ENCODE measurements at regions not wholly inside any gene's neighbourhood (a gene's known extent, or its start where the extent isn't known, plus 50 kb on each side); places are given as distances from the start of the nearest gene placed in this dataset.
"Not testable (repeated sequence)": the region's sequence is repeated elsewhere in the genome, so short reads cannot be mapped to it uniquely, and the experiment has no call there.

DNA sequence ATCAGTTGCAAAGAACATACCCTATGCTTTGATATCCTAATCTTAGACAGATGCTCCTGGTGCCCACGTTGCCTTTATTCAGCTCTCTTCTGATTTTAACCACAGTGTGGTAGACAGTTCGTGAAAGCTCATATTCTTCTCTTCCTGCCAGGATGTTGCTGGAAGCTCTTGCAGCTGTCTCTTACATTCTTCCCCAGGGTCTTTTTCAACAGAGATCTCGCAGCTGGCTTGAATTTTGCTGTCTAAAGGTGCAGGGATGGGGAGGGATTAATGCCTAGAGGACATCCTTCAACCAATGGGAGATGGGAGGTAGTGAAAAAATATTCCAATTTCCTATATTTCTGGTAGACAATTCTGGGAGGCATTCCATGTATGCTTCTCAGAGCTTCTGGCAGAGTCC, 150.0 kb upstream of the APP start:
- DNase-seq, result peak; percentile 25

DNA sequence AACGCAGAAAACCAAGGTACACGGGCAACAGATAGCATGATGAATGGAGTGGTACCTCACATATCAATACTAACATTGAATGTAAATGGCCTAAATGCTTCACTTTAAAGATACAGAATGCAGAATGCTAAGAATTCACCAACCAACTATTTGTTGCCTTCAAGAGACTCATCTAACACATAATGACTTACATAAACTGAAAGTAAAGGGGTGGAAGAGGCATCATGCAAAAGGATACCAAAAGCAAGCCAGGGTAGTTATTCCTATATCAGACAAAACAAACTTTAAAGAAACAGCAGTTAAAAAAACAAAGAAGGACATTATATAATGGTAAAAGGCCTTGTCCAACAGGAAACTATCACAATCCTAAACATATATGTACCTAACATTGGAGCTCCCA, 137.1 kb upstream of the APP start:
- no peak for DNase-seq

DNA sequence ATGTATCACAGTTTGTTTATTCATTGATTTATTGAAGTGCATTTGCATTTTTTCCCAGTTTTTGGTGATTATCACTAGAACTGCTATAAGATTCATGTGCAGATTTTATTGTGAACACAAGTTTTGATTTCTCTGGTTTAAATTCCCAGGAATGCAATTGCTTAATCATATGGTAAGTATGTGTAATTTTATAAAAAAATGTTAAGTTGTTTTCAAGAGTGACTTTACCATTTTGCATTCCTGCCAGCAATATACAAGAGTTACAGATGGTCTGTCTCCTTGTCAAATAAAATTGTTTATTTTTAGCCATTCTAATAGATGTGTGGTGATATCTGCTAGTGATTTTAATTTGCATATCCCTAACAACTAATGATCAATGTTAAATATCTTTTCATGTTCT, 127.3 kb upstream of the APP start:
- DNase-seq, result no peak

DNA sequence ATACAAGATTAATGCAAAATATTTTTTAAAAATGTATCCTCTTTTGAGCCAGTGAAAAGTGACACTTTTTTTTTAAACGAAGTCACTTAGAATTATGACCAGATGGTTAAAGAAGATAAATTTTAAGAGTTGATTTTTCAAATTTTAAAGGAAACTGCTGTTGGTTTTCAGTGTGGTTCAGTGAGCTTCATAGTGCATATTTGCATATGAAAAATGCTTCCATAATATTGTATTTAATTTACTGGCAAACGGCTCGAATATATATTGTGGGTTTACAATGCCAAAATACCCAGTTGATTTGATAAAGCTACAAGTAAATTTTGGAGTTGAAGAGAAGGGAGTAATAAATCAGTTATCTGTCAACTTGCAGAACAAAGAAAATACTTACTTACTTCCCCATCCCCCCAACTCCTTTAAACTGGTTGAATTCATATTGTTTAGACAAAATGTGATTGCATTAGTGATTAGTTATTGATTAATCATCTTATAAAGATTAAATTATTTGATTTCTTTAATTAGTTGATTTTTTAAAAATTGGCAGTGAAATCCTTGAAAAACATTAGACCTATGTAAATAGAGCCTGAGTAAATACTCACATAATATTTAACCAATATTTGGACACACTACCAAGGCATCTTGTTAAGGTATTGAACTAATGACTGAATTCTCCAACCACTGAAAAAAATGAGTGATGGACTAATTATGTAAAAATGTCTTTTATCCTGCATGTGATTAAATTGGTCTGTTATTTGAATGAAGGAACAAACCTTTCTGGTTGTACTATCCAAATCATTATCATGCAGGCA, 122.8 kb upstream of the APP start:
- DNase-seq, result no peak

DNA sequence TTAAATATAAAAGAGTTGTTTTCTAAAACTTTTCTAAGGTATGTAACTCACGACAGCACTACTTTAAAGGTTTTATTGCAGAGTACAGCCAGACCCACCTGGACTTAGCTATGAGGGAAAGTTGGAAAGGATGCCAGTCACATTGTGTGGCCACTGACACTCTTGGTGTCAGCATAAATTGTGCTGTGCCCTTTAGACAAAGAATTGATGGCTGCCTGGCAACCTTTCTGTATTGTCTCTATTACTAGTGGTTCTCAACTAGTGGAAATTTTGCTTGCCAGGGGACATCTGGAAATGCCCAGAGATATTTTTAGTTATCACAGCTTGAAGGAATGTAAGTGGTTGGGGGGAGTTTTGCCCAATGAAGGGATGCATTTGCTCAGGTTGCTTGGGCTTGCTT, 117.5 kb upstream of the APP start:
- no peak for DNase-seq

DNA sequence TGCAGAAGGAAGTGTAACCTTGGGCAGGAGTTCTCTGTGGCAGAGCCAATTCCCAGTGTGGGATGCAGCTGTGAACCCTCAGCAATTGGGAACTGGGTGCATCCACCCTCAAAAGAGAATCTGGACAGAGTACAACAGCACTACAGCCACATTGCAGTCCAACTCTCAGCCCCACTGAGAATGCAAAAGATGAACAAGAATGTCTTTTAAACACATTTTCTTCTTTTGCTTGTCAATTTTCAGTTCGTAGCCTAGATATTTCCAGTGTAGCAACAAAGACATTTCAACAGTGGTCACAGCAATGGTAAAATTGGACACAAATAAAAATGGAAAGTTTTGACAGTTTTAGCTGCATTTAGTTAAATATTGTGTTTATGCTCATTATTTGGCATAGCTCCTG, 114.0 kb upstream of the APP start:
- no peak for DNase-seq

DNA sequence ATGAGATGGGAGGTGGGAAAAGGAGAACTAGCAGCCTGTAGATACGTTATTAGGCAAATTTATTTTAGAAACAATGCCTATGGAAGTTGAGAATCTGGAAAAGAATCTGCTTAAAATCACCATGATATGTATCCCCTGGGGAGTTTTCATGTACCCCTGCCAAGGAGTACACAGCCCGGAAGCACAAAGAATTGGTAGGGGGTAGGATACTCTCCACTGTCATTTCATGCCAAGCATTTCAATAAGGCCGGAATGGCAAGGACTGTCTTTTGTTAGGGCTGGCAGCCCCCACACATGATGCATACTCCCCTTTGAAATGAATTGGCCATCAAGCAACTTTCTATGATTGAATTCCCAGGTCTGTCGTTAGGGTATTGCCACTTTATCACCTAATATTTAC, 111.5 kb upstream of the APP start:
- no peak for DNase-seq

DNA sequence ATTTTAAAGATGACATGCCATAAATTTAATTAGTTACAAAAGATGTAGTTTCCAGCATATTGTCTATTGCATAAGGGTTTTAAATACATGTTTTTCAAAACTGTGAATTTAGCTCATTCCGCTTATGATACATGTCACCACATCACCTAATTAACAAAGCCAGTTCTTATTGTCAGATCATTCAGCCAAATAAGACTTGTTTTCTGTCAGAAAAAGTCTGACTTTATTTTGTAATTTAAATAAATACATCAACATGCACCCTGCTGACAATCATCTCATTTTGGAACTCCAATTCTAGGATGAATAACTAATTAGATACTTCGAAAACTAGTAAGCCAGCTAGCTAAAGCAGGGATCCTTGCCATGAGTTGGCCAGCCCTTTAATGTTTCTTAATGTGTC, 110.9 kb upstream of the APP start:
- no peak for DNase-seq

DNA sequence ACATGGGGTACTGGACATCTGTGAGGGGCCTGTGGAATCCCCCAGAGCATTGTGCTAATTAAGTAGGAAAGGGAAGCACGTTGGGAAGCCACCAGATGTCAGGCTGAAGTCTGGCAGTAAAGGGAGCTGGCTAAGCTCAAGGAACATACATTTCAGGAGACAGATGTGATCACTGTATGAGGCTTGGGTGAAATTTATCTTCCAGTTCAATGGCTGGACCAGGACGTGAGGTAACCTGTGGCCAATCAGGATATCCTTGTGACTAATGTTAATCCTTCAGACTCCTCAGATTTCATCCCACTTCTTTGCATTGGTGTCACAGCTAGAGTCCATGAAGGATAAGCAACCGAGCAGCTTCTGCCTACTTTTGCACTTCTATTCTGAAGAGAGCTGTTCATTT, 110.2 kb upstream of the APP start:
- peak; percentile 79 for DNase-seq

DNA sequence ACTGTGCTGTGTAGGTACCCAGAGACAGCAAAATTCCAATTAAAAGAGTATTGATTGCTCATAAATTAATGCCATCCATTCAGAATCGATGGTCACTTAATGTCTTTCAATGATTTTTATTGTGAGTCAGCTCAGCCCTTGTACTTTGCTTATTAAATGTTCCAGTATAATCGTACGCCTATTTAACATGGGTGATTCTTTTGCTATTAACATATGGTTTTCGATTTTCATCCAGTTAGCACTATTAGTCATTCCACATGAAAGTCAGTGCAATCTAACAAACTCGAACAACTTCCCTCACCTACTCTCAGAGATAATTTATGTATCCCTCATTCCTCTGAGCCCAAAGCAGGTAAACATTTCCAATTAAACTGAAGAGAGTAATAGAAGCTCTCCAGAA, 109.6 kb upstream of the APP start:
- no peak for DNase-seq

DNA sequence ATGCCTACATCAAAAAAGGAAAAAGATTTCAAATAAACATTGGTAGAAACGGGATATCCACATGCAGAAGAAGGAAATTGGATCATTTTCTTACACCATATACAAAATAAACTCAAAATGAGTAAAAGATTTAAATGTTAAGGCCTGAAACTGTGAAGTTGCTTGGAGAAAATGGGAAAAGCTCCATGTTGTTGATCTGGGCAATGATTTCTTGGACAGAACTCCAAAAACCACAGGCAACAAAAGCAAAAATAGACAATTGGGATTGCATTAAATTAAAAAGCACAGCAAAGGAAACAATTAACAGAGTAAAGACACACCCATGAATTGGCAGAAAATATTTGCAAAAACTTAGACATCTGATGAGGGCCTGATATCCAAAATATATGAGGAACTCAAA, 105.2 kb upstream of the APP start:
- no peak for DNase-seq

DNA sequence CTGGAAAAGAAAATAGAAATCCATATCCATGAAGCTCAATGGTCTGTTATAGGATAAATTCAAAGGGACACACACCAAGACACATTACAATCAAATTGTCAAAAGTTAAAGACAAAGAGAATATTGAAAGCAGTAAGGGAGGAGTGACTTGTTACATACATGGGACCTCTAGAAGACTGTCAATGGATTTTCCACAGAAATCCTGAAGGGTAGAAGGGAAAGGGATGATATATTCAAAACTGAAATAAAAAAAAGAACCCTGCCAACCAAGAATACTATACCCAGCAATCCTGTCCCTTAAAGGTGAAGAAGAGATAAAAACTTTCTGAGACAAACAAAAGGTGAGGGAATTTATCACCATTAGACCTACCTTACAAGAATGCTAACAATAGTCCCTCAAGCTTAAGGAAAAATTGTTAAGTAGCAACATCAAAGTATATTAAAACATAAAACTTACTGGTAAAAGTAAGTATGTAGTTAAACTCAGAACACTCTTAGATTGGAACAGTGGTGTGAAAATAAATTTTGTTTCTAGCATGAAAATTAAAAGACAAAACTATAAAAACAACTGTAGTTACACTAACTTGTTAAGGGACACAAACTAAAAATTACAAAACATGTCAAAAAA, 103.2 kb upstream of the APP start:
- DNase-seq, result no peak

DNA sequence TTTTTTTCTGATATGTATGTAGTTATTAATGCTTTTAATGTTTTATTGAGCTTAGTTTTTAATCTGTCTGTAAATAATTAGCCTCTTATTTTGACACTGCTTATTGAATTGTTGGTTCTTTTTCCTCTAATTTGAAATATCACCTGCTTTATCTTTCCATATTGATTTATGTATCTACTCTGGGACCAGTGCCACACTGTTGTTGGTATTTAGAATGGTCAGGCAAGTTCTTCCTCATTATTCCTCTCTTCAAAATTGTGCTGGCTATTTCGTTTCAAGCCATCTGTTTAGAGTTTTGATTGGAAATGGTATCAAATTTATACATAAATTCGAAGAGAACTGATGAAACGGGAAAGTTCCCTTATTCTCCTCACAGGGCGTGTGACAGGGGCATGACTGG, 96.8 kb upstream of the APP start:
- DNase-seq, result no peak

DNA sequence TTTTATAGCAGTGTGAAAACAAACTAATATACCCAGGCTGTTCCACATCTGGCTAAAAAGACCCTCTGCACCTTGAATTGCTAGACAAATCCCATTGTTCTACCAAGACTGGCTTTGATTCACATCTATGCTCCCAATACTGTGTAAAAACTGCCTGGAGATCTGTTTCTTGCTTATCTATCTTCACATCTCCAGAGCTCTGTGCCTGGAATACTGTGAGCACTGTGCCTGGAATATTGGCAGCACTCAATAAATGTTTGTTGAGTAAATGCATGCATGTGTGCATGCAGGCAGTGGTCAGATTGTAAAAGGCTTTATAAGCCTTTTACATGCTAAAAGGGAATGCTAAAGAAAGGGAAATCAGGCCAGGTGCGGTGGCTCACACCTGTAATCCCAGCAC, 75.5 kb upstream of the APP start:
- DNase-seq, result no peak

DNA sequence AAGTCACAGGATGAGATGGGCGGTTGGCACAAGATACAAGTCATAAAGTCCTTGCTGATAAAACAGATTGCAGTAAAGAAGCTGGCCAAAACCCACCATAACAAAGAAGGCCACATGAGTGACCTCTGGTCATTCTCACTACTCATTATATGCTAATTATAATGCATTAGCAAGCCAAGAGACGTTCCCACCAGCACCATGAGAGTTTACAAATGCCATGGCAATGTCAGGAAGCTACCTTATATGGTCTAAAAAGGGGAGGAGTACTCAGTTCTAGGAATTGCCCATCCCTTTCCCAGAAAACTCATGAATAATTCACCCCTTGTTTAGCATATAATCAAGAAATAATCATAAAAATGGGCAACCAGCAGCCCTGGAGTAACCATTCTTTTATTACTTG, 74.9 kb upstream of the APP start:
- DNase-seq, result no peak

DNA sequence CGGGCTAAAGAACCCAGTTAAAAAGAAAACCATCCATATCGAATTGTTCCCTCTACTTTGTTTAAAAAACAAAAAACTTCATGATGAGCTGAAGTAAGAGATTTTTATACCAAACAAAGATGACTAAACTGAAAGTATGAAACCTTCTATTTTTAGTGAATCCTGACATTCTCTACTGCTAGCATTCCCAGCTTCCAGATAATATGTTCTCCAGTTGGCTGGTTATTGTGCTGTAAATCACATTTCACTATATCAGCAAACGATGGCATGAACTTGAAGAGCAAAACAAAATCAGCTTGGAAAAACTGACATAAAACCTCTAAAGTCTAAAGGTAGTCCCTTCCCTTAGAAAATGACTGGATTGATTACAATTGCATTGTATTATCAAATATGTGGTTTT, 68.1 kb upstream of the APP start:
- DNase-seq, result no peak

DNA sequence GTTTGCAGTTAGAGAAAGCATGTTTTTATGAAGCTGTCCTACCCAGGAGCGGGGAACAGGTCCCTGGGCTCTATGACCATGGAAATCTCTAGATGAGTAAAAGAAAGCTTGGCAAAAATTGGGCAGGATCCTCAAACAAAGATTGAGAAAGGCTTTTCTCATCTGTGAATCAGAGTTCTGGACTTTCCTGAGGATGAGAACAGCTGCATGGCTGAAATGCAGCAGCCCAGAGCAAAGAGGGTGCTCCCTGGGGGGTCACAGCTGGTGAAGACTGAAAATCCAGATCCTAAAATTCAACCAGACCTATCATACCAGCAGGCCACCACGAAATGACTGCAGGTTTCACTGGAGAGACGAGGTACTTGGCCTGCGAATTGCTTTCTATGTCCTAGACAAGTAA, 65.7 kb upstream of the APP start:
- no peak for DNase-seq

DNA sequence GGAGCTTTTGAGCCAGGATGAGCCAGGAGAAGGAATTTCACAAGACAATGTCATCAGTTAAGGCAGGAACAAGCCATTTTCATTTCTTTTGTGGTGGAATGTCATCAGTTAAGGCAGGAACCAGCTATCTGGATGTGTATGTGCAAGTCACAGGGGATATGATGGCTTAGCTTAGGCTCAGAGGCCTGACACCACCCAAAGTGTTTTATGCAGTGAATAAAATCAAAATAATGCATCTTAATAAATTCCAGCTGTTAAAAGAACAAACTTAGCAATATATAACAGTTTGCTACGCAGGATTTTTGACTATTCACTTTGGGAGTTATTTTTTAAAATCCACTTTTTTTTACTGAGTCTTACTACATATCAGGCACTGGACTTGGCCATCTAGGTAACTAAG, 62.7 kb upstream of the APP start:
- not testable (repeated sequence) for DNase-seq

DNA sequence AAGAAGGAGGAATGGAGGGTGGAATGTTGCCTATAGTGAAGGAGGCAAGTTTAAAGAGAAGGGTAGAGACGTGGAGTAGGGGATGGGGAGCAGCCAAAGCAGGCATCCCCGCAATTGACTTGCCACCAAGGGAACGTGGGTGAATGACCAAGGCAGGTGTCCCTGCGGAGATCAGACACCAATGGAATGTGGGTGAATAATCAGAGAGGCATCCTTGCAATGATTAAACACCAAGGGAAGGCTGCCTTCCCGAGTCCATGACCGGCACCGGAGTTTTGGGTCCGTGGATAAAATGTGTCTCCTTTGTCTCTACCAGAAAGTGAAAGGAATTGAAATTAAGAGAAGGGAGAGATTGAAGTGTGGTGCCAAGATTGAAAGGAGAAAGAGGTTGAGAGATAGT, 61.9 kb upstream of the APP start:
- not testable (repeated sequence) for DNase-seq

DNA sequence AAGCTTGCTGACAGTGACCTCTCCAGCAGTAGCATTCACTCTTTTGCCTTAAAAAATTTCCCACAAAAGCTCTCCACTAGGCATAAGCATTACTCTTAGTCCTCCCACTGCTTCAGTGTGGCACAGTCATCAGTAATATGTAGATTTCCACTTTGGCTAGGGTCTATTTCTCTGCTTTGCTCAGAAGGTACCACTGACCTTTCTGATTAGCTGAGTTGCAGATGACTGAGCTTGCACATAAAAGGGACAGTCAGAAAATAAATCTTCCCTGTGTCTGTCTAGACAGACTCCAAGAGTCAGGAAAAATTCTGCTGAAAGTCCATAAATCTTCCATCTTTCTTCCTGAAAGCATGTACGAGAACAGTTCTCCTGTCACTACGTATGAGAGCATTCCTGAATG, 56.6 kb upstream of the APP start:
- DNase-seq, result no peak

DNA sequence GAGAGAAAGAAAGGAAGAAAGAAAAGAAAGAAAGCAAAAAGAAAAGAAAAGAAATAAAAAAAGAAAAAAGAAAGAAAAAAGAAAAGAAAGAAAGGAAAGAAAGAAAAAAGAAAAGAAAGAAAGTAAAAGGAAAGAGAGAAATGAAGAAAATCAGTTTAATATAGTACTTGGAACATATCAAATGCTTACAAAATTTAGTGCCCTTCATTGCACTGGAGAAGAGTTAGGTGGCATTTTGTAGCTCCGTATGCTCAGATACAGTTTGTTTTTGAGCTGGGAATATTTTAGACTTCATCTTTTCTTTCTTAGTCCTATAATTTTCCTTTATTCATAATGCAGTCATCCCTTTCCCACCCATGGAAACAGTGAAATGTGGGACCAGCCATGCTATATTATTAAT, 56.2 kb upstream of the APP start:
- no peak for DNase-seq

DNA sequence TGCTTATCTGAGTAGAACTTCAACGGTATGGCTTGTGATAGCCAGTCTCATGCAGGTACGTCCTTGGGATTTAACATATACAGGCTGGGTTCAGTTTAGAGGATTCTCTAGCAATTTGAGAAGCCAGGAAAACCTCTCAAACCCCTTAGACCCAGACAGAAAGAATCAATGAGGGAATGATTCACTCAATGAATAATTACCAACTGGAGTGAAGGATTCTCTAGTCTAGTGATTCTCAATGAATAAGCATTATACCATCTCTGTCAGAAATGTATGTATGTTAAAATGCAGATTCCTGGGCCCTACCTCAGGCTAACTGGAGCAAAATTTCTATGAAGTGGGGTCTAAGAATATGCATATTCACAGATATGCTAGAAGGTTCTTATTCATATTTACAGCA, 54.5 kb upstream of the APP start:
- DNase-seq, result no peak

DNA sequence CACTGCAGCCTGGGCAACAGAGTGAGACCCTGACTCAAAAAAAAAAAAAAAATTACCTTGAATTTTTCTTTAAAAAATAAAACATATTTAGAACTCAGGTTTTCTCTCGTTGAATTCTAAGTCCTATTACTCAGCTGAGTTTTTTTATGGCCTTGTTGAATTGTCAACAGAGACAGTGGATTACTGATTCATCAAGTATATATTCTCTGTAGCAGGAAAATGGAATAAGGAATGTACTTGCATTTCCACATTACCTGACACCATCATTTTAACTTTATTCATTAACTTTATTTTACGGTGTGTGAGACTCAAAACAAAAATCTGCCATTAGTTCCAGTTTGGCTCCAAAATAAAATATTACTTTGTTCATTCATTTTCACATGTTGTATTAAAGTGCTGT, 53.8 kb upstream of the APP start:
- no peak for DNase-seq
